Stimulated activated CD4-positive, alpha-beta T cell treated with anti-CD3 and anti-CD28 coated beads, Interleukin-15, amount 100 ng/mL, for 48 hours (primary cell): ENCODE measurements at regions not wholly inside any gene's neighbourhood (a gene's known extent, or its start where the extent isn't known, plus 50 kb on each side); places are given as distances from the start of the nearest gene placed in this dataset.
"Not testable (repeated sequence)": the region's sequence is repeated elsewhere in the genome, so short reads cannot be mapped to it uniquely, and the experiment has no call there.

Experiments used
- DNase-seq, 2 donors: peaks; one replicate each; pipeline ENCODE4 v3.0.0-alpha.2; 2020; ENCODE audit warnings: low read depth in 2 of 2

- no peak for DNase-seq
Measured at GRCh38 chr2:176854062-176854461, 358.5 kb upstream of the HNRNPA3 start.

- no peak for DNase-seq
Measured at GRCh38 chr2:176854878-176855277, 357.7 kb upstream of the HNRNPA3 start.

- DNase-seq: no peak
Measured at GRCh38 chr2:176856683-176857082, 355.9 kb upstream of the HNRNPA3 start.

GRCh38 chr2:176865336-176865735 lies 347.3 kb upstream of the HNRNPA3 start:
- DNase-seq: no peak

- no peak for DNase-seq
Measured at GRCh38 chr2:176872406-176872805, 340.2 kb upstream of the HNRNPA3 start.

GRCh38 chr2:176873403-176873802 lies 339.2 kb upstream of the HNRNPA3 start:
- DNase-seq: no peak

GRCh38 chr2:176876493-176877103 lies 336.0 kb upstream of the HNRNPA3 start:
- no peak for DNase-seq

GRCh38 chr2:176879426-176879995 lies 333.1 kb upstream of the HNRNPA3 start:
- no peak for DNase-seq

- DNase-seq: not testable (repeated sequence)
Measured at GRCh38 chr2:176882045-176882444, 330.5 kb upstream of the HNRNPA3 start.

- no peak for DNase-seq
Measured at GRCh38 chr2:176885001-176885643, 327.5 kb upstream of the HNRNPA3 start.

- DNase-seq: no peak
Measured at GRCh38 chr2:176885661-176886060, 326.9 kb upstream of the HNRNPA3 start.

GRCh38 chr2:176891105-176891504 lies 321.5 kb upstream of the HNRNPA3 start:
- DNase-seq: no peak

- DNase-seq: no peak
Measured at GRCh38 chr2:176891857-176892256, 320.7 kb upstream of the HNRNPA3 start.

GRCh38 chr2:176892676-176893226 lies 319.8 kb upstream of the HNRNPA3 start:
- DNase-seq: no peak

GRCh38 chr2:176895158-176895557 lies 317.4 kb upstream of the HNRNPA3 start:
- DNase-seq: no peak

GRCh38 chr2:176902454-176902853 lies 310.1 kb upstream of the HNRNPA3 start:
- no peak for DNase-seq

- not testable (repeated sequence) for DNase-seq
Measured at GRCh38 chr2:176904053-176904452, 308.5 kb upstream of the HNRNPA3 start.

- DNase-seq: no peak
Measured at GRCh38 chr2:176907341-176907740, 305.3 kb upstream of the HNRNPA3 start.

GRCh38 chr2:176910828-176911227 lies 301.8 kb upstream of the HNRNPA3 start:
- DNase-seq: no peak

- no peak for DNase-seq
Measured at GRCh38 chr2:176913955-176914354, 298.6 kb upstream of the HNRNPA3 start.

GRCh38 chr2:176914371-176914770 lies 298.2 kb upstream of the HNRNPA3 start:
- DNase-seq: no peak

- not testable (repeated sequence) for DNase-seq
Measured at GRCh38 chr2:176922545-176922944, 290.0 kb upstream of the HNRNPA3 start.

GRCh38 chr2:176923205-176923604 lies 289.4 kb upstream of the HNRNPA3 start:
- no peak for DNase-seq
